SU-DHL-6 (cell line): ENCODE measurements at regions not wholly inside any gene's neighbourhood (a gene's known extent, or its start where the extent isn't known, plus 50 kb on each side); places are given as distances from the start of the nearest gene placed in this dataset.

Experiments
- H2AFZ ChIP-seq: fragments of 200-600 bp; sonication (generic); 2 replicates; pipeline ENCODE4 v1.6.1; 2014; ENCODE audit warnings: low read depth, mild to moderate bottlenecking, moderate library complexity, mixed read lengths, antibody characterized with exemption, low read length; ENCODE audit not compliant: severe bottlenecking
- H3F3A ChIP-seq: fragments of 200-600 bp; shearing (Covaris generic); 2 replicates; pipeline ENCODE4 v1.6.0; 2016; ENCODE audit warnings: antibody characterized with exemption, mild to moderate bottlenecking; ENCODE audit not compliant: insufficient read depth
- H3K27ac ChIP-seq: fragments of 200-600 bp; sonication (generic); 2 replicates; pipeline ENCODE4 v1.5.1; 2016; ENCODE audit warnings: low read depth, mild to moderate bottlenecking, low read length, moderate library complexity, mixed read lengths
- H3K27me3 ChIP-seq: fragments of 200-600 bp; sonication (generic), shearing (Covaris generic); 2 replicates; pipeline ENCODE4 v1.6.0; 2014; ENCODE audit warnings: mild to moderate bottlenecking, low read length
- H3K36me3 ChIP-seq: fragments of 200-600 bp; sonication (generic); 2 replicates; pipeline ENCODE4 v1.6.1; 2014; ENCODE audit warnings: mild to moderate bottlenecking, low read length, mixed read lengths
- H3K4me2 ChIP-seq: fragments of 300-600, 200-600 bp; shearing (Covaris generic), sonication (generic); 2 replicates; pipeline ENCODE4 v1.6.0; 2014; ENCODE audit warnings: low read length, low read depth, mild to moderate bottlenecking; ENCODE audit not compliant: poor library complexity, severe bottlenecking
- H3K4me3 ChIP-seq: fragments of 200-600 bp; sonication (generic); 2 replicates; pipeline ENCODE4 v1.5.1; 2014; ENCODE audit warnings: antibody characterized with exemption, low read length, mild to moderate bottlenecking, mixed read lengths; ENCODE audit not compliant: insufficient read depth, poor library complexity, severe bottlenecking
- H3K79me2 ChIP-seq: fragments of 200-600 bp; sonication (generic); 2 replicates; pipeline ENCODE4 v1.6.1; 2014; ENCODE audit warnings: mild to moderate bottlenecking, low read length, moderate library complexity; ENCODE audit not compliant: insufficient read depth
- H3K9ac ChIP-seq: fragments of 200-600 bp; sonication (generic); 2 replicates; pipeline ENCODE4 v1.7.0; 2014; ENCODE audit warnings: mild to moderate bottlenecking, low read length
- H3K9me2 ChIP-seq: fragments of 200-600 bp; sonication (generic); replicated peaks from 2 replicates; pipeline ENCODE4 v1.6.1; 2014; ENCODE audit warnings: low read length; ENCODE audit not compliant: insufficient read depth
- H3K9me3 ChIP-seq: fragments of 200-600 bp; sonication (generic); 2 replicates; pipeline ENCODE4 v1.6.1; 2014; ENCODE audit warnings: low read length, mixed read lengths; ENCODE audit not compliant: insufficient read depth
- H4K20me1 ChIP-seq: fragments of 200-600 bp; sonication (generic); 2 replicates; pipeline ENCODE4 v1.6.1; 2014; ENCODE audit warnings: low read depth, mild to moderate bottlenecking, antibody characterized with exemption, low read length, moderate library complexity, mixed read lengths
- CTCF ChIP-seq: fragments of 200-600 bp; sonication (generic); IDR thresholded peaks from one replicate; pipeline ENCODE4 v1.5.1; 2017; ENCODE audit warnings: antibody characterized with exemption, mild to moderate bottlenecking, low read length, moderate library complexity; ENCODE audit not compliant: insufficient read depth, poor library complexity, severe bottlenecking
- EZH2phosphoT487 ChIP-seq: fragments of 200-600 bp; sonication (generic), shearing (Covaris generic); conservative IDR thresholded peaks from 2 replicates; pipeline ENCODE4 v1.6.1; 2018; ENCODE audit warnings: mild to moderate bottlenecking, antibody characterized with exemption, low read length, moderate library complexity, mixed read lengths

- Histone ChIP-seq H4K20me1 (no peaks in the 10 kb centered on the region), H3K36me3 (no peaks in the 10 kb centered on the region), H3K27me3 (no peaks in the 10 kb centered on the region), H3K4me2 (no peak overlapping the region), H3K27ac (no peak overlapping the region), H3K9me2 (no peaks in the 10 kb centered on the region), H2AFZ (no peak overlapping the region), H3K4me3 (no peak overlapping the region), H3F3A (no peaks in the 10 kb centered on the region), H3K9me3 (no peaks in the 10 kb centered on the region), H3K9ac (no peak overlapping the region), H3K79me2 (no peaks in the 10 kb centered on the region)
- TF ChIP-seq EZH2phosphoT487 (no peak), CTCF (no peak)
Observed at GRCh38 chr1:229192853-229193252, 78.1 kb upstream of the RAB4A start.

GRCh38 chr1:229194096-229194495, 76.8 kb upstream of the RAB4A start:
- Histone ChIP-seq H3K36me3 (no peaks in the 10 kb centered on the region), H3K79me2 (no peaks in the 10 kb centered on the region), H3K9me2 (no peaks in the 10 kb centered on the region), H3K4me2 (no peak overlapping the region), H3F3A (no peaks in the 10 kb centered on the region), H3K4me3 (no peak overlapping the region), H3K27me3 (no peaks in the 10 kb centered on the region), H4K20me1 (no peaks in the 10 kb centered on the region), H3K9me3 (no peaks in the 10 kb centered on the region), H3K9ac (no peak overlapping the region), H2AFZ (no peak overlapping the region), H3K27ac (no peak overlapping the region)
- no peak for TF ChIP-seq EZH2phosphoT487
- TF ChIP-seq CTCF, result no peak

- Histone ChIP-seq H3K36me3 (no peaks in the 10 kb centered on the region), H3K4me3 (no peak overlapping the region), H3K4me2 (no peak overlapping the region), H3K27ac (no peak overlapping the region), H2AFZ (no peak overlapping the region), H3K9ac (no peak overlapping the region), H3F3A (no peaks in the 10 kb centered on the region), H3K9me3 (no peaks in the 10 kb centered on the region), H3K27me3 (no peaks in the 10 kb centered on the region), H3K79me2 (no peaks in the 10 kb centered on the region), H4K20me1 (no peaks in the 10 kb centered on the region), H3K9me2 (no peaks in the 10 kb centered on the region)
- no peak for TF ChIP-seq CTCF
- TF ChIP-seq EZH2phosphoT487, result no peak
Observed at GRCh38 chr1:229195246-229195645, 75.7 kb upstream of the RAB4A start.
